Neural progenitor cell (in vitro differentiated cells): ENCODE measurements at regions not wholly inside any gene's neighbourhood (a gene's known extent, or its start where the extent isn't known, plus 50 kb on each side); places are given as distances from the start of the nearest gene placed in this dataset.

ENCODE experiments used
- DNase-seq: peaks from one replicate; pipeline ENCODE4 v3.0.0-alpha.2; 2016; ENCODE audit warnings: low spot score
- H2AFZ ChIP-seq: fragments of 200-600 bp; sonication (generic); replicated peaks from 2 replicates; pipeline ENCODE4 v1.6.1; 2016; ENCODE audit warnings: antibody characterized with exemption
- H3F3A ChIP-seq: fragments of 200-600 bp; sonication (generic); 2 replicates; pipeline ENCODE4 v1.6.1; 2016; ENCODE audit warnings: antibody characterized with exemption, low read depth
- H3K27ac ChIP-seq: fragments of 200-600 bp; sonication (generic); 2 replicates; pipeline ENCODE4 v1.5.1; 2016; ENCODE audit warnings: mild to moderate bottlenecking
- H3K27me3 ChIP-seq: fragments of 200-600 bp; sonication (generic); 2 replicates; pipeline ENCODE4 v1.6.1; 2016; ENCODE audit warnings: mild to moderate bottlenecking, moderate library complexity
- H3K36me3 ChIP-seq: fragments of 200-600 bp; sonication (generic); 2 replicates; pipeline ENCODE4 v1.5.1; 2016
- H3K4me1 ChIP-seq: fragments of 200-600 bp; sonication (generic); 2 replicates; pipeline ENCODE4 v1.6.1; 2016; ENCODE audit warnings: mixed run types
- H3K4me2 ChIP-seq: fragments of 200-600 bp; sonication (generic); 2 replicates; pipeline ENCODE4 v1.6.1; 2016
- H3K4me3 ChIP-seq: fragments of 200-600 bp; sonication (generic); 2 replicates; pipeline ENCODE4 v1.5.1; 2016
- H3K79me2 ChIP-seq: fragments of 200-600 bp; sonication (generic); 2 replicates; pipeline ENCODE4 v1.6.1; 2016; ENCODE audit warnings: low read depth
- H3K9ac ChIP-seq: fragments of 200-600 bp; sonication (generic); 2 replicates; pipeline ENCODE4 v1.6.1; 2016
- H3K9me3 ChIP-seq: fragments of 200-600 bp; sonication (generic); 2 replicates; pipeline ENCODE4 v1.5.1; 2016; ENCODE audit warnings: low read depth
- H4K20me1 ChIP-seq: fragments of 200-600 bp; sonication (generic); 2 replicates; pipeline ENCODE4 v1.6.1; 2016; ENCODE audit warnings: low read depth
- H3K27ac Mint-ChIP-seq: 3 replicates; pipeline ENCODE4 v1.8.0; 2021; ENCODE audit warnings: mixed read lengths
- H3K27me3 Mint-ChIP-seq: 2 replicates; pipeline ENCODE4 v1.8.0; 2022; ENCODE audit warnings: low read depth, mild to moderate bottlenecking, inconsistent platforms, moderate library complexity, mixed read lengths; ENCODE audit not compliant: insufficient read depth
- H3K36me3 Mint-ChIP-seq: 3 replicates; pipeline ENCODE4 v1.8.0; 2021; ENCODE audit warnings: mixed read lengths
- H3K4me1 Mint-ChIP-seq: 3 replicates; pipeline ENCODE4 v1.8.0; 2021; ENCODE audit warnings: mixed read lengths
- H3K4me3 Mint-ChIP-seq: 3 replicates; pipeline ENCODE4 v1.8.0; 2021; ENCODE audit warnings: mild to moderate bottlenecking, moderate library complexity, mixed read lengths
- H3K9me3 Mint-ChIP-seq: 3 replicates; pipeline ENCODE4 v1.8.0; 2020; ENCODE audit warnings: mixed read lengths
- EZH2 ChIP-seq: fragments of 200-600 bp; sonication (generic); IDR thresholded peaks from 2 replicates; pipeline ENCODE4 v1.6.1; 2017; ENCODE audit warnings: antibody characterized with exemption, mild to moderate bottlenecking, moderate library complexity
- EZH2phosphoT487 ChIP-seq: fragments of 200-600 bp; sonication (generic); IDR thresholded peaks from 2 replicates; pipeline ENCODE4 v1.6.1; 2017; ENCODE audit warnings: antibody characterized with exemption
- TF ChIP-seq, protein P1 (sequence below): fragments of 200-600 bp; sonication (generic); IDR thresholded peaks from 2 replicates; pipeline ENCODE4 v1.5.1; 2017; ENCODE audit warnings: antibody characterized with exemption, mild to moderate bottlenecking

DNA sequence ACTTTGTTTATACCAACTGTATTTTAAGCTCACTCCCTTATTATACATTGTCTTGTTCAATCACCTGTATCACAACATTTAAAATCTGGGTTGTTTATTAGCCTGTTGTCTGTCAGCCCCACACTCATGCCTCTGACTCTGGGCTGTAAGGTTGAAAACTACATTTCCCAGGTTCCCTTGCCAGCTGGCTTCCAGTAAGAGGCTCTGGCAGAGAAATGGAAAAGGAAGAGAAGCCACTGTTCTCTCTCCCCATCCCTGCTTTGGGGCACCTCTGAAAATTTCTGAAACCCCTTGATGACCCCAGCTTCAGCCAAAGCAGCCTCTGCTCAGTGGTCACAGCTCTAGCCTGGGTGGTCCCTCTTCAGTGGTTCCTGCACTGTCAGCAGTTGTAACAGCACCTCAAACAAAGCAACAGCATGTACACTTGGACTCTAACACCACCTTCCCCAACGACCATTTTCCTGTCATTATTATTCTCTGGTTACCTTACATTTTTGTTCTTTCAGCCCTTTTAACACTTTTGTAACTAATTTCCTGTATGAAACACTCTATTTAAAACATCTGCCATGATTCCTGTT, 108.9 kb upstream of the LGALSL start:
- H3K27me3 ChIP-seq = no peaks in the 10 kb centered on the region
- H3K36me3 ChIP-seq = no peaks in the 10 kb centered on the region
- TF ChIP-seq EZH2phosphoT487 = no peak
- TF ChIP-seq EZH2 = no peak
- TF ChIP-seq, protein P1, sequence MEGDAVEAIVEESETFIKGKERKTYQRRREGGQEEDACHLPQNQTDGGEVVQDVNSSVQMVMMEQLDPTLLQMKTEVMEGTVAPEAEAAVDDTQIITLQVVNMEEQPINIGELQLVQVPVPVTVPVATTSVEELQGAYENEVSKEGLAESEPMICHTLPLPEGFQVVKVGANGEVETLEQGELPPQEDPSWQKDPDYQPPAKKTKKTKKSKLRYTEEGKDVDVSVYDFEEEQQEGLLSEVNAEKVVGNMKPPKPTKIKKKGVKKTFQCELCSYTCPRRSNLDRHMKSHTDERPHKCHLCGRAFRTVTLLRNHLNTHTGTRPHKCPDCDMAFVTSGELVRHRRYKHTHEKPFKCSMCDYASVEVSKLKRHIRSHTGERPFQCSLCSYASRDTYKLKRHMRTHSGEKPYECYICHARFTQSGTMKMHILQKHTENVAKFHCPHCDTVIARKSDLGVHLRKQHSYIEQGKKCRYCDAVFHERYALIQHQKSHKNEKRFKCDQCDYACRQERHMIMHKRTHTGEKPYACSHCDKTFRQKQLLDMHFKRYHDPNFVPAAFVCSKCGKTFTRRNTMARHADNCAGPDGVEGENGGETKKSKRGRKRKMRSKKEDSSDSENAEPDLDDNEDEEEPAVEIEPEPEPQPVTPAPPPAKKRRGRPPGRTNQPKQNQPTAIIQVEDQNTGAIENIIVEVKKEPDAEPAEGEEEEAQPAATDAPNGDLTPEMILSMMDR = no peak
- no peak overlapping the region for H3K4me3 ChIP-seq
- H3K4me2 ChIP-seq = no peak overlapping the region
- Mint-ChIP-seq H3K4me3 (no peak overlapping the region), H3K36me3 (no peaks in the 10 kb centered on the region), H3K4me1 (peaks cover 16% of the 10 kb centered on the region), H3K9me3 (no peaks in the 10 kb centered on the region), H3K27me3 (no peaks in the 10 kb centered on the region), H3K27ac (peak overlapping the region; percentile 17)
- no peaks in the 10 kb centered on the region for H4K20me1 ChIP-seq
- no peaks in the 10 kb centered on the region for H3K9me3 ChIP-seq
- no peaks in the 10 kb centered on the region for H3K4me1 ChIP-seq
- H3K27ac ChIP-seq = no peak overlapping the region
- H2AFZ ChIP-seq = peak overlapping the region; percentile 71
- no peak for DNase-seq
- no peaks in the 10 kb centered on the region for H3F3A ChIP-seq
- H3K9ac ChIP-seq = no peak overlapping the region
- no peaks in the 10 kb centered on the region for H3K79me2 ChIP-seq

GRCh38 chr2:64345998-64346397, 108.0 kb upstream of the LGALSL start:
- H3K9me3 Mint-ChIP-seq = no peaks in the 10 kb centered on the region
- DNase-seq = no peak
- no peak overlapping the region for H3K27ac Mint-ChIP-seq
- H3K79me2 ChIP-seq = no peaks in the 10 kb centered on the region
- H3K4me2 ChIP-seq = no peak overlapping the region
- no peaks in the 10 kb centered on the region for H3K9me3 ChIP-seq
- no peak overlapping the region for H3K4me3 ChIP-seq
- H3K27me3 ChIP-seq = no peaks in the 10 kb centered on the region
- no peak overlapping the region for H2AFZ ChIP-seq
- H3K27ac ChIP-seq = no peak overlapping the region
- no peaks in the 10 kb centered on the region for H3F3A ChIP-seq
- H3K36me3 ChIP-seq = no peaks in the 10 kb centered on the region
- H4K20me1 ChIP-seq = no peaks in the 10 kb centered on the region
- H3K4me1 ChIP-seq = no peaks in the 10 kb centered on the region
- H3K4me3 Mint-ChIP-seq = no peak overlapping the region
- no peak overlapping the region for H3K9ac ChIP-seq
- TF ChIP-seq, protein P1 = no peak
- no peak for TF ChIP-seq EZH2phosphoT487
- no peak for TF ChIP-seq EZH2
- H3K4me1 Mint-ChIP-seq = peaks cover 16% of the 10 kb centered on the region
- H3K27me3 Mint-ChIP-seq = no peaks in the 10 kb centered on the region
- no peaks in the 10 kb centered on the region for H3K36me3 Mint-ChIP-seq

GRCh38 chr2:64348386-64349130, 105.4 kb upstream of the LGALSL start:
- Histone ChIP-seq H3K27me3 (no peaks in the 10 kb centered on the region), H3K9ac (no peak overlapping the region), H3K4me1 (no peaks in the 10 kb centered on the region), H4K20me1 (no peaks in the 10 kb centered on the region), H3K9me3 (no peaks in the 10 kb centered on the region), H3K36me3 (no peaks in the 10 kb centered on the region), H3F3A (no peaks in the 10 kb centered on the region), H3K27ac (no peak overlapping the region), H2AFZ (no peak overlapping the region), H3K79me2 (no peaks in the 10 kb centered on the region), H3K4me2 (no peak overlapping the region), H3K4me3 (no peak overlapping the region)
- Mint-ChIP-seq H3K27me3 (peaks cover 2% of the 10 kb centered on the region), H3K4me3 (no peak overlapping the region), H3K9me3 (peaks cover 9% of the 10 kb centered on the region), H3K36me3 (no peaks in the 10 kb centered on the region), H3K4me1 (peaks cover 16% of the 10 kb centered on the region), H3K27ac (no peak overlapping the region)
- DNase-seq = no peak
- TF ChIP-seq EZH2 (no peak), EZH2phosphoT487 (no peak)
- TF ChIP-seq, protein P1 = no peak
